ENCODE measurements at regions not wholly inside any gene's neighbourhood (a gene's known extent, or its start where the extent isn't known, plus 50 kb on each side); places are given as distances from the start of the nearest gene placed in this dataset.

DNA sequence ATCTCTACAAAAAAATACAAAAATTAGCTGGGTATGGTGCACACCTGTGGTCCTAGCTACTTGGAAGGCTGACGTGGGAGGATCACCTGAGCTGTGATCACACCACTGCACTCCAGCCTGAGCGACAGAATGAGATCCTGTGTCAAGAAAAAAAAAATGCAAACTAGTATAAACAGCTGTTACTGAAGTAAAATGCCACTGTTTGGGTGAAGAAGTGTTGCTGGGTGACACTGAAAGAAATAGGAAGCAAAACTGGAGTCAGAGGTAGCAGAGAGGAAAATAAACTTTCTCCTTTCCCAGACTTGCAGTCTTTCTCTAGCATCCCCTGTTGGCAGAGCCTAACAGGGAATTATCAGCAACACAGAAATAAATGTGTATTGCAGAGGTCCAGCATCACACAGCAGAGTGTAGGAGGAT, 241.2 kb upstream of the PREP start:
- ATAC-seq (ENCODE audit: low FRiP score) (no peak), DNase-seq (ENCODE audit: low spot score) (no peak)
- TF ChIP-seq, protein P1, sequence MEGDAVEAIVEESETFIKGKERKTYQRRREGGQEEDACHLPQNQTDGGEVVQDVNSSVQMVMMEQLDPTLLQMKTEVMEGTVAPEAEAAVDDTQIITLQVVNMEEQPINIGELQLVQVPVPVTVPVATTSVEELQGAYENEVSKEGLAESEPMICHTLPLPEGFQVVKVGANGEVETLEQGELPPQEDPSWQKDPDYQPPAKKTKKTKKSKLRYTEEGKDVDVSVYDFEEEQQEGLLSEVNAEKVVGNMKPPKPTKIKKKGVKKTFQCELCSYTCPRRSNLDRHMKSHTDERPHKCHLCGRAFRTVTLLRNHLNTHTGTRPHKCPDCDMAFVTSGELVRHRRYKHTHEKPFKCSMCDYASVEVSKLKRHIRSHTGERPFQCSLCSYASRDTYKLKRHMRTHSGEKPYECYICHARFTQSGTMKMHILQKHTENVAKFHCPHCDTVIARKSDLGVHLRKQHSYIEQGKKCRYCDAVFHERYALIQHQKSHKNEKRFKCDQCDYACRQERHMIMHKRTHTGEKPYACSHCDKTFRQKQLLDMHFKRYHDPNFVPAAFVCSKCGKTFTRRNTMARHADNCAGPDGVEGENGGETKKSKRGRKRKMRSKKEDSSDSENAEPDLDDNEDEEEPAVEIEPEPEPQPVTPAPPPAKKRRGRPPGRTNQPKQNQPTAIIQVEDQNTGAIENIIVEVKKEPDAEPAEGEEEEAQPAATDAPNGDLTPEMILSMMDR (IDR thresholded peaks at IDR 0.05) = no peak

DNA sequence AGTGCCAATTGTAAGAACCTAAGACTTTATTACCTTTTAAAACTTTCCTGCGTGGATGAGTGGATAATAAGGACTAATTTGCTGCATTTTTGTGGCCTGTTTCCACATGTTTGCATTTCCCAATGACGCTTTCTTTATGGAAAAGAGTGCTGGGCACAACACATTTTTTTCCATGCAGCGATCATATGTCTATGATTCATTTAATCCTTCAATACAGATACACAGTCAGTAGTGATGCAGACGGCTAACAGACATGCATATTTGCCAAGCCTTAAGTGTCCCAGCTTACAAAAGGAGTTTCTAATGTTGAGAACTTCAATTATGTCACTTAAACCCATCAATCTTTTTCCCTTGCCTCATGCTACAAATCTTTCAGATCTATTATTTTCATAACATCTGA, 239.8 kb upstream of the PREP start:
- no peak for DNase-seq (ENCODE audit: low spot score)
- TF ChIP-seq, protein P1 (IDR thresholded peaks at IDR 0.05) = no peak
- ATAC-seq (ENCODE audit: low FRiP score) = no peak

- TF ChIP-seq, protein P1 (IDR thresholded peaks at IDR 0.05) = no peak
- DNase-seq (ENCODE audit: low spot score) (no peak), ATAC-seq (ENCODE audit: low FRiP score) (no peak)
These were observed 238.6 kb upstream of the PREP start for GRCh38 chr6:105641504-105641903.

GRCh38 chr6:105639124-105639523, 236.2 kb upstream of the PREP start:
- ATAC-seq (ENCODE audit: low FRiP score) (no peak), DNase-seq (ENCODE audit: low spot score) (no peak)
- TF ChIP-seq, protein P1 (IDR thresholded peaks at IDR 0.05) = no peak

DNA sequence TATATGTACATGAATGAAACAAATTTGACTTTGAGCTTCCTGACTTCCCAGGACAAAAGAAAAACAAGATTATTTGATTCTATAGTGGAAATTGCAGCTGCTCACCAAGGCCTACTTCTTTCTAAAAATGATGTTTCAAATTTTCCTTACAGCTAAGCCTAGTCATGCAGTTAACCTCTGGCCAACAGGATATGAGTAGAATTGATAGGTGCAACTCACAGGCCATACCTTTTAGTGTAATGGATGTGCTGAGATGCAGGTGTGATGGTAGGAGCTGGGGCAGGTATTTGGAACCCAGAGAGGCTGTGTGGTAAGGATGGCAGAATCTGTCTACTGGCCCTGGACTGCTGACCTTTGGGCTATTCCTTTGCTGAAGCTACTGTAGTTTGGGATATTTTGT, 230.9 kb upstream of the PREP start:
- ATAC-seq (ENCODE audit: low FRiP score) (no peak), DNase-seq (ENCODE audit: low spot score) (no peak)
- TF ChIP-seq, protein P1 (IDR thresholded peaks at IDR 0.05) = no peak

- TF ChIP-seq, protein P1 (IDR thresholded peaks at IDR 0.05) = no peak
- no peak for ATAC-seq (ENCODE audit: low FRiP score)
- DNase-seq (ENCODE audit: low spot score) = no peak
These were observed 225.4 kb upstream of the PREP start for GRCh38 chr6:105628156-105628860.

All from omental fat pad (tissue), 3 donors.